ENCODE measurements at regions not wholly inside any gene's neighbourhood (a gene's known extent, or its start where the extent isn't known, plus 50 kb on each side); places are given as distances from the start of the nearest gene placed in this dataset.

DNA sequence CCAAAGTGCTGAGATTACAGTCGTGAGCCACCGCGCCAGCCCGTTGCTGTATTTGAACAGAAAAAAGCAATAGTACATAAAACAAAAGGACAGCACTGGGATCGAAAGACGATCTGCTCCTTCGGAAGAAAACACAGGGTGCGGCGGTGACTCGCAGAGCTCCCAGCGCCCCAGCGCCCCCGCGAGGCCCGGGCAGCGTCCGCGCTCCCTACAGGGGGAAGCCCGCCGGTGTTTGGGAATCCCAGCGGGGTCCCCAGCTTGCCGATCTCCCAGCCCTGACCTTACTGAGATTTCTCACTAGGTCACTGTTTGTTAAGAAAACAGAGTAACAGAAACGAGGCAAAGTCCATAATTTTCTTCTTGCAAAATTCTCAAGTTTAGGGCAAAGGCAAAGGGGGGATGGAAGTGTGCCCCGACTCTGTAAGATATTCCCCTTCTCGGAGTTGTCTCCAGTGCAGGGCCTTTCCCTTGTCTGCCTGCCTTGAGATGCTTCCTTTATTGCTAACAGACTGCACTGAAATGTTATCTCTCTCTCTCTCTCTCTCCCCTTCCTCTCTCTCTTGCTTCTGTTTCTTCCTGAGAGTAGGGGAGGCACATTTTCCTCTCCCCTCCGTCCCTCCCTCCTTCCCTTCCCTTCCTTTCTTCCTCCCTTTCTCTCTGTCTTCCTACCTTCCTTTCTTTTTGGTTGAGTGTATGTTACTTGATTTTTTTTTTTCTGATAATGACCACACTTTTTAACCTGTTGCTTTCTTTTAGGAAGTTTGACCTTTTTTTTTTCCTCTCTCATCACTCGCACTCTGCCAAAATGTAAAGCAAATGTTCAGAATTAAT, 91.9 kb downstream of the TMEM30B start:
- peaks cover 0 to 5% (median 4%) of the 10 kb centered on the region in 4 donors for H3K4me1 ChIP-seq (ENCODE audit: control insufficient read depth in 4 of 4, insufficient read depth in 4 of 4, low read length in 3 of 4)
- peak; percentile 68 for DNase-seq (ENCODE audit: low spot score)
- no peaks in the 10 kb centered on the region for H3K9me3 ChIP-seq (ENCODE audit: control insufficient read depth in 4 of 4, low read length in 3 of 4)
- TF ChIP-seq CTCF (IDR thresholded peaks at IDR 0.05; ENCODE audit: low read depth, low read length, missing input control) (peak; percentile 37), ZBTB33 (IDR thresholded peaks at IDR 0.05) (no peak), RAD21 (IDR thresholded peaks at IDR 0.05) (peak; percentile 67), FOXA2 (IDR thresholded peaks at IDR 0.05) (no peak), NR2F2 (IDR thresholded peaks at IDR 0.05) (no peak), SP1 (IDR thresholded peaks at IDR 0.05) (no peak), YY1 (IDR thresholded peaks at IDR 0.05) (no peak), FOXA1 (IDR thresholded peaks at IDR 0.05) (no peak), TAF1 (conservative IDR thresholded peaks at IDR 0.05) (no peak), EGR1 (IDR thresholded peaks at IDR 0.05; ENCODE audit: low read depth in 2 of 2) (no peak), JUND (IDR thresholded peaks at IDR 0.05) (no peak), HNF4A (conservative IDR thresholded peaks at IDR 0.05) (peak; percentile 19 to 32), MAX (IDR thresholded peaks at IDR 0.05) (no peak), HNF4G (IDR thresholded peaks at IDR 0.05) (no peak), RXRA (IDR thresholded peaks at IDR 0.05) (no peak), GABPA (IDR thresholded peaks at IDR 0.05 in 1 of 2, conservative IDR thresholded peaks at IDR 0.05 in 1 of 2) (no peak)
- TF ChIP-seq, protein P1, sequence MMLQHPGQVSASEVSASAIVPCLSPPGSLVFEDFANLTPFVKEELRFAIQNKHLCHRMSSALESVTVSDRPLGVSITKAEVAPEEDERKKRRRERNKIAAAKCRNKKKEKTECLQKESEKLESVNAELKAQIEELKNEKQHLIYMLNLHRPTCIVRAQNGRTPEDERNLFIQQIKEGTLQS (IDR thresholded peaks at IDR 0.05) = no peak
- TF ChIP-seq, protein P2, sequence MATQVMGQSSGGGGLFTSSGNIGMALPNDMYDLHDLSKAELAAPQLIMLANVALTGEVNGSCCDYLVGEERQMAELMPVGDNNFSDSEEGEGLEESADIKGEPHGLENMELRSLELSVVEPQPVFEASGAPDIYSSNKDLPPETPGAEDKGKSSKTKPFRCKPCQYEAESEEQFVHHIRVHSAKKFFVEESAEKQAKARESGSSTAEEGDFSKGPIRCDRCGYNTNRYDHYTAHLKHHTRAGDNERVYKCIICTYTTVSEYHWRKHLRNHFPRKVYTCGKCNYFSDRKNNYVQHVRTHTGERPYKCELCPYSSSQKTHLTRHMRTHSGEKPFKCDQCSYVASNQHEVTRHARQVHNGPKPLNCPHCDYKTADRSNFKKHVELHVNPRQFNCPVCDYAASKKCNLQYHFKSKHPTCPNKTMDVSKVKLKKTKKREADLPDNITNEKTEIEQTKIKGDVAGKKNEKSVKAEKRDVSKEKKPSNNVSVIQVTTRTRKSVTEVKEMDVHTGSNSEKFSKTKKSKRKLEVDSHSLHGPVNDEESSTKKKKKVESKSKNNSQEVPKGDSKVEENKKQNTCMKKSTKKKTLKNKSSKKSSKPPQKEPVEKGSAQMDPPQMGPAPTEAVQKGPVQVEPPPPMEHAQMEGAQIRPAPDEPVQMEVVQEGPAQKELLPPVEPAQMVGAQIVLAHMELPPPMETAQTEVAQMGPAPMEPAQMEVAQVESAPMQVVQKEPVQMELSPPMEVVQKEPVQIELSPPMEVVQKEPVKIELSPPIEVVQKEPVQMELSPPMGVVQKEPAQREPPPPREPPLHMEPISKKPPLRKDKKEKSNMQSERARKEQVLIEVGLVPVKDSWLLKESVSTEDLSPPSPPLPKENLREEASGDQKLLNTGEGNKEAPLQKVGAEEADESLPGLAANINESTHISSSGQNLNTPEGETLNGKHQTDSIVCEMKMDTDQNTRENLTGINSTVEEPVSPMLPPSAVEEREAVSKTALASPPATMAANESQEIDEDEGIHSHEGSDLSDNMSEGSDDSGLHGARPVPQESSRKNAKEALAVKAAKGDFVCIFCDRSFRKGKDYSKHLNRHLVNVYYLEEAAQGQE (IDR thresholded peaks at IDR 0.05) = no peak
- H3K27ac ChIP-seq (ENCODE audit: low read depth in 1 of 2, low read length in 2 of 2) = no peak overlapping the region
- WGBS = 6% methylated on average over 27 of the region's 27 CpGs
- peak overlapping the region in 1 of 2 donors; percentile 53 for H3K9ac ChIP-seq (ENCODE audit: low read depth in 1 of 2, low read length in 2 of 2)
- H3K4me3 ChIP-seq (ENCODE audit: low read depth in 1 of 3, low read length in 3 of 3) = peak overlapping the region; percentile 38 to 64 (median 59)
- H3K36me3 ChIP-seq (ENCODE audit: control insufficient read depth in 4 of 4, insufficient read depth in 3 of 4, low read depth in 1 of 4, low read length in 3 of 4) = no peaks in the 10 kb centered on the region
- no peaks in the 10 kb centered on the region for H3K27me3 ChIP-seq (ENCODE audit: control insufficient read depth in 4 of 4, insufficient read depth in 4 of 4, low read length in 3 of 4)

Data from liver (tissue), 8 donors.